ENCODE measurements at regions not wholly inside any gene's neighbourhood (a gene's known extent, or its start where the extent isn't known, plus 50 kb on each side); places are given as distances from the start of the nearest gene placed in this dataset.

DNA sequence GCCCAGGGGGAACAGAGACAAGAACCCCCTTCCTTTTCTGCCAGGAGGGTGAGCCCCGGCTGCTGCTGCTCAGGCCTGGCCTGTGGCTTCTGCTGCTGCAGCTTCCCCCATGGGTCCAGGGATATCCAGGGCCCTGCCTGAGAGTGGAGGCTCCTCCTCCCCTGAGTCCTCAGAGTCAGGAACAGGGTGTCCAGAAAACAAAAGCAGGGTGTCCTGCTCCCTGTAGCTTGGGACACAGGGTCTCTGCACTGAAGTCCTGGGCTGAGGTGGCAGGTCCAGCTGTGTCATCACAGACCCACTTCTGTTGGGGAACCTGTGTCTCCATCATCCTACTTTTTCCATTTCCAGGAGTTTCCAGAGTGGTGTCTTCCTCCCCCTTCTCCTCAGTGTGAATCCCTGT, 76.1 kb downstream of the ZNF280B start:
- H3K27me3 ChIP-seq (ENCODE audit: insufficient read depth, low read length) = peaks cover 98% of the 10 kb centered on the region
- H3K4me1 ChIP-seq (ENCODE audit: insufficient read depth, low read length) = no peaks in the 10 kb centered on the region
- H3K9ac ChIP-seq (ENCODE audit: low read depth, low read length) = no peak overlapping the region
- no peaks in the 10 kb centered on the region for H3K36me3 ChIP-seq (ENCODE audit: insufficient read depth, low read length)
- 77% methylated on average over 1 of the region's 1 CpG for WGBS
- H3K4me3 ChIP-seq (ENCODE audit: low read length) = no peak overlapping the region
- no peaks in the 10 kb centered on the region for H3K9me3 ChIP-seq (ENCODE audit: insufficient read depth, low read depth, low read length)
- H3K27ac ChIP-seq (ENCODE audit: low read depth, low read length) = no peak overlapping the region

DNA sequence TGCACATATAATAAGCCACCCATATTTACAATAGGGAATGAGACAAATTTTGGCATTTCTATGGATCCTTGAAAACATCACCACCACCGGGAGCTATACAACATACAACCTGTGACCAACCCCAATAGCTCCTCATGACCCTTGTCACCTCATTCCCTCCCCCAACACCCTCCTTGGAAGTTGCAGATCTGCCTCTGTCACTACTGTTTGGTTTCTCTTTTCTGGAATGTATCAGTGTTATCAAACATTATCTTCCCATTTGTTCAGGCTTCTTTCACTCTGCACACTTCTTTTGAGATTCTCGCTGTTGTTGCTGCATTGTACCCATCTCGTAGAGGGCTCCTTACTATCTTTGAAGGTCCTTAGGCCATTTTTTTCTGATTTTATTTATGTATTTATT, 75.6 kb downstream of the ZNF280B start:
- Histone ChIP-seq H3K9me3 (ENCODE audit: insufficient read depth, low read depth, low read length) (no peaks in the 10 kb centered on the region), H3K27ac (ENCODE audit: low read depth, low read length) (no peak overlapping the region), H3K9ac (ENCODE audit: low read depth, low read length) (no peak overlapping the region), H3K27me3 (ENCODE audit: insufficient read depth, low read length) (peaks cover 98% of the 10 kb centered on the region), H3K36me3 (ENCODE audit: insufficient read depth, low read length) (no peaks in the 10 kb centered on the region), H3K4me3 (ENCODE audit: low read length) (no peak overlapping the region), H3K4me1 (ENCODE audit: insufficient read depth, low read length) (no peaks in the 10 kb centered on the region)
- 86% methylated on average over 3 of the region's 3 CpGs for WGBS

DNA sequence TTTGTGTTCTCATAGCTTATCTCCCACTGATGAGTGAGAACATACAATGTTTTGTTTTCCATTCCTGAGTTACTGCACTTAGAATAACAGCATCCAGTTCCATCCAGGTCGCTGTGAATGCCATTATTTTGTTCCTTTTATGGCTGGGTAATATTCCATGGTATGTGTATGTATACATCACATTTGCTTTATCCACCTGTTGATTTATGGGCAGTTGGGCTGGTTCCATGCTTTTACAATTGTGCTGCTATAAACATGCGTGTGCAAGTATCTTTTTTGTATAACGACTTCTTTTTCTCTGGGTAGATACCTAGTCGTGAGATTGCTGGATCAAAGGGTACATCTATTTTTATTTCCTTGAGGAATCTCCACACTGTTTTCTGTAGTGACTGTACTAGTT, 74.8 kb downstream of the ZNF280B start:
- no peak overlapping the region for H3K4me3 ChIP-seq (ENCODE audit: low read length)
- no peak overlapping the region for H3K9ac ChIP-seq (ENCODE audit: low read depth, low read length)
- WGBS = 66% methylated on average over 3 of the region's 4 CpGs
- H3K9me3 ChIP-seq (ENCODE audit: insufficient read depth, low read depth, low read length) = no peaks in the 10 kb centered on the region
- H3K36me3 ChIP-seq (ENCODE audit: insufficient read depth, low read length) = no peaks in the 10 kb centered on the region
- H3K4me1 ChIP-seq (ENCODE audit: insufficient read depth, low read length) = no peaks in the 10 kb centered on the region
- H3K27me3 ChIP-seq (ENCODE audit: insufficient read depth, low read length) = peaks cover 98% of the 10 kb centered on the region
- H3K27ac ChIP-seq (ENCODE audit: low read depth, low read length) = no peak overlapping the region

Measured in HUES64 (cell line).